Nucleus accumbens (tissue), 56 donors: ENCODE measurements at regions not wholly inside any gene's neighbourhood (a gene's known extent, or its start where the extent isn't known, plus 50 kb on each side); places are given as distances from the start of the nearest gene placed in this dataset.
"Not testable (repeated sequence)": the region's sequence is repeated elsewhere in the genome, so short reads cannot be mapped to it uniquely, and the experiment has no call there.

Experiments
- DNase-seq, 56 donors: peaks; one replicate each; lab custom pipeline; 2025; lab: John Stamatoyannopoulos, UW

DNA sequence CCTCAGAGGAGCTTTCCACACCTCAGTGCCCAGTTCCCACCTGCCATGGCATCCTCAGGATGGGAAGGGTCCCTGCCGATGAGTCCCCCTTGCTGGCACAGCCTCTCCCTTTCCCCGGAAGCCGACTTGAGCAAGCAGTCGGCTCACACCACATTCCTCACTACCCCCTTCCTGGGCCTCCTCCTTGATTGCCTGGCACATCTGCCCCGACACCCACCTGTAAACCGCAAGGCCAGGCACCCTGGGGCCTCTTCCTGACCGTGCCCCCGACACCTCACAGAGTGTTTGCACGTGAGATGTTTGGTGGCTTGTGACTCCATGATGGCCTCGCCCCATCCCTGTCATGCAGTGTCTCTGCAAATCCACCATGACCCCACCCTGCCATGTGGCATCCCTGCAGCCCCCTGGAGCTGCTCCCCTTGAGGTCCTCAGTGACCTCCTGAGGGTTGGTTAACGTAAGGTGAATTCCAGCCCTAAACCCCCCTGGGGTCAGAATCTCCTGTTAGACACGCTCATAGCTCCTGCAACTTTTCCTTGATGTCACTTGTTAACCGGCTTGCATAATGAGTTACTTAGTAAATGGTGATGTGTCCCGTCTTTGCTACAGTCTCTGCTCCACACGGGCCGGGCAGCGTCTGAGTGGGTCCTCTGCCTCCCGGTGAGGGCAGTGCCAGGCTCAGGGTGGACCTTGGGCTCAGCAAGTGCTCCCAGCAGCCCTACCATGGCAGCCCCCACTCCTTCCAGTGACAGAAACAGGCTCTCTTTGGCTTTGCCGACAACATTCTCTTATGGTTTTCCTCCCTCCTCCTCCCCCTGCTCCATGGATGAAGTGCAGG lies 115.9 kb upstream of the FRMD1 start:
- DNase-seq, result no peak

DNA sequence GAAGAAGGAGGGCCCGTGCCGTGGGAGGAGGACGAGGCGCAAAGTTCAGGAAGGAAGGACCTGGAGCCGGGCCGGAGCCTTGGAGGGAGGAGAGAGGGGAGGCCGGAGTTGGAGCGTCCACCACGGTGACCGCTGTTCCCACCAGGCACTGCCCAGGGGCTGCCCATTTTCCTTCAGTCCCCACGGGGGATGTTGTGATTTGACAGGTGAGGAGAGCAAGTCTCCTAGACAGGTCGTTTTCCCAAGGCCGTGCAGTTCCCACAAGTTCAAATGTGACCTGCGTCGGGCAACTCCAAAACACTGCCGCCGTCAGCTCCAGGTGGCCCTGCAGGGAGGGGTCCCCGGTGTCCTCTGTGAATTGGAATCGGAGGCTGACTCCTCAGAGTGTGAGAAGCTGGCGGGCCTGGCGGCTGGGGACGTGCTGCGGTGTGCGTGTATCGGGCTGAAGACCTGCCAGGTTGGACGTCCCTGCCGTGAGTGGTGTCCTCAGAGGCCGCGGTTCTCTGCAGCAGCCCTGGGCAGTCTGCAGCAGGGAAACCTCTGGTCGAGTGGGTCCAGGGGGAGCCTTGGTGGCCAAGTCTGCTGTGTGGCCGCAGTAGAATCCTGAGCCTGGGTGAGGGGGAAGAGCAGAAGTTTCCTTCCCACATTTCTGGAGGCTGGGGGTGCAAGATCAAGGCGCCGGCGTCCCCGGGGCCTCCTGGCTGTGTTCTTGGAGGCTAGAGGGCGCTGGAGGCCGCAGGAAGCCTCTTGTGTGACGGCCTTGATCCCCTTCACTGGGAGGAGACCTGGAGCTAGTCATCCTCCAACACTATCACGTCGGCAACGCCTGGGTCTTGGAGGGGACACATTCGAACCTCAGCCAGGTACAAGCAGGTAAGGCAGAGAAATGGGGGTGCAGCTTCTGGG lies 115.1 kb upstream of the FRMD1 start:
- DNase-seq, result no peak

DNA sequence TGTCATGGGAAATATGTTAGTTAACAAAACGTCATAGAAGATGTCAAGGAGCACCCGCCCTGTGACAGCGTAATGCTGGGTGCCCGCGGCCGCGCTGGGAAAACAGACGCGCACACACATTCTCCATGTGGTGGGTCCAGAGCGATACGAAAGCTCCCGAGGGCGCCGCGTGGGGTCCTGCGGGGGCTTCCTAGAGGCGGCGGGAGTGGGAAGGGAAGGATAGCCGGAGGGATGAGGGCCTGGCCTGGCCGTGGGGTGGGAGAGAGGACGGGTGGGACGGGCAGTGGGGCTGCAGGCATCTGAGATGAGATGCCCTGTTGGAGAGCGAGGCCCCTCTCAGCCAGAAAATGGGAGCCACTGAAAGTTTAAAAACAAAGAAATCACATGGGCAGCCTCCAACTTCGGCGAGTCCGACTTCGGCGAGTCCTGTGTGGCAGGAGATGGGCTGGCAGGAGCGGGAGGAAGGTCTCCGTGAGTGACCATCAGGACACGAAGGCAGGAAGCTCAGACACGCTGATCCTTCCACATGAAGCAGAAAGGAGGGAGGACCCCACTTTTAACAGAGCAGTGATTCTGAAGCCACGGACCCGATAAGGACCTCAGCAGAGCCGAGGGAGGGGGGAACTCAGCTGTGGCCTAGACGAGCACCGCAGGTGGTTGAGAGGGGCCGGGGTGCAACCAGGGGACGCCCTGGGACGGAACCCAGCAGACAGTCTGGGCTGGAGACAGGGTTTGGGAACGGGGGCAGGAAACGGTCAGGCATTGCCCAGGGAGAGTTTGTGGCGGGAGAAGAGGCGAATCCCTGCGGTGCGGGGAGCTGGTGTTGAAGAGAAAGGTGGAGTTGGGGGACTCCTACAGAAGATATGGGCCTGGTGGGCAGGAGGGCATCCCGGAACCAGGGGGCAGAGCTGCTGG lies 114.1 kb upstream of the FRMD1 start:
- DNase-seq, result no peak

DNA sequence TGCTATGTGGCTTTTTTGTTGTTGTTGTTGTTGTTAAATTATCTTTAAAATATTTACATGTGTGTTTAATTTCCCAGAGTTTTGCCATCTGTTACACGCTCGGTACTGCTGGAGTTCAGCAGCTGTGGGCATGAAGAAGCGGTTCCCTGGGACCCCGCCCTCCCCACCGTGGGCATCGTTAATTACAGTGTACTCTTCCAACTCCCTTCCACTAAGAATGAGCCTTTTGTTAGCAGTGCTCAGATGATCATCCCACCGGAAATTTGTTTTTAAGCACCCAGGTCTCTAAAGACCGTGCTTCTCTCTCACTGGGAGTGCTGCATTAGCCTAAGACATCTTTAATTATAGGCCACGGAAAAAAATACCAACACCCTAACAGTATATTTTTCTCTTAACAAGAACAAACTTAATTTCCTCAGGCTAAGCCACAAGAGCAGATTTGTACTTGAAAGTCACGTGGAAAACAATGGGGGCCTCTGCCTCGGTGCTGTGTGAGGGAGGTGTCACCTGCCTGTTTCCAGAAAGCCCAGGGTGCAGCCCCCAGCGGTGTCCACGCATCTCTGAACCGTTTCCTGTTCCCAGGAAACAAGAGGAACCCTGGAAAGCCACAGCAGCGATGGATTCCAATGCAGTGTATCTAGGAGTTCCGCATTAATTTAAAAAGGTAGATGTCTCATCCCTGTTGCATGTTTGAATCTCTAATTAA lies 113.3 kb upstream of the FRMD1 start:
- DNase-seq, result no peak

DNA sequence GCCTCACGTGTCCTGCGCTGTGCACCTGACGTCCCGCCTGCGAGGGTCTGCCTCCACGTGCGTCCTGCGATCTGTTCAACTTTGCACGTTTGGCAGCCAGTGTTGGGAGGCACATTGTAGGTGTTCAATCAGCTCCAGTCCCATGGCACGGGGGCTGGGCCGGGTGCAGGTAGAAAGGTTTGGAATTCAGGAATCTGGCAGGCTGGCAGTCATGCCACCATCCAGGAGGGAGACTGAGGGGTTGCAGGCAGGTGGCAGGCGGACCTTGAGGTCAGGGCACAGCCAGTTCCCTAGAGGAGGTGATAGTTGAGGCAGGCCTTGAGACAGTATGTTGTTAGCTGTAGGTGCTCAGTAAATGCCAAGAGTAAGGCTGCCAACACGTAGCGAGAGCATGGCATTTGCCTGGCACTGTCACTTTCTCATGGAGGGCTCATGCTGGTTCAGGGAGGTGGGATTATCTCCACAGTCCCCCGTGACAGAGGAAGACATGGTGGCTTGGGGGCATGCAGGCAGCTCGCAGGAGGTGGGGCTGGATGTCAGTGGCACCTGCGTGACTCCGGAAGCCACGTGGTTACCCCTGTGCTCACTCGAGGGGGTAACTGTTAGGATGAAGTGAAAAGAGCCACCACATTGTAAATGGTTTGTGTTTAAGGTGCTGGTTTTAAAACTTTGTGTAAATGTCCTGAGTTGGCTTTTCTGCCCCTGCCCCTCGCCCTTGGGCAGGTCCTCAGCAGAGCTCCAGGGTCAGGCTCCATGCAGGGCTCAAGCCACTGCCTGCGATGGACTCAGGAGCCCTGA lies 111.8 kb upstream of the FRMD1 start:
- DNase-seq, result no peak

GRCh38 chr6:168190014-168190405 lies 111.0 kb upstream of the FRMD1 start:
- no peak for DNase-seq

GRCh38 chr6:168189200-168190013 lies 110.4 kb upstream of the FRMD1 start:
- no peak for DNase-seq

DNA sequence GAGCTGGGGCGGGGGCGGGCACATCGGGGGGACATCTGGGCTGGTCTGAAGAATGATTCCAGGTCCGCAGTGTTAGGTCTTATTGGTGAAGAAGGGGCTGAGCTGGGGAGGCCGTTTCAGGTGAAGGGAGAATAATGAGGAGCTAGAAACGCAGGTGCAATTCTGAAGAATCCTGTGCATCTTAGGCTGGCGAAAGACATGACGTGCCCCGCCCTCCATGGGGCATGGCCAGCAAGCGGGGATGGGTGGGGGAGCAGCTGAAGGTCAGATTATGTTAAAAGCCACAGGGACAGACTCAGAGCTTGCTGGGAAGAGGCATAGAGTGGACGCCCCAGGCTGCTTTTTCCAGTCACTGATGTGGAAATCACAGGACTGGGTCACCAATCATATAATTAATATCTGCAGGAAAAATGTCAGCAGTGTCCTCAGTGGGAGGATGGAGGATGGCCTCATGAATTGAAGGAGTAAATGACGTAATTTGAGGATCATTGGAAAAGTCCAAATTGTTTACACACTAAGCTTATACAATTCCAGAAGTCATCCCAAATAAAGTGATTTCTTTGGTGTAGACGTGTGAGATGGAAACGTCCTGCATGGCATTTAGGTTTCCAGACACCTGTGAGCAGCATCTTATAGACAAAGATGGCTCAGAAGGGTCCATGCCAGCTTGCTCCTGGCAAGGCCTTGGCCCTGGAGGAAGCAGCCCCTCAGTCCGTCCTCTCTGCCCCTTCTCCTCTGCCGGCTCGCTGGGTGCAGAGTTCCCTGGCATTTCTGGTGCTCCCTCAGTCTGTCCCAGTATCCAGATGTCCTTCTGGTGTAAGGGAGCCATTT lies 109.6 kb upstream of the FRMD1 start:
- no peak for DNase-seq

DNA sequence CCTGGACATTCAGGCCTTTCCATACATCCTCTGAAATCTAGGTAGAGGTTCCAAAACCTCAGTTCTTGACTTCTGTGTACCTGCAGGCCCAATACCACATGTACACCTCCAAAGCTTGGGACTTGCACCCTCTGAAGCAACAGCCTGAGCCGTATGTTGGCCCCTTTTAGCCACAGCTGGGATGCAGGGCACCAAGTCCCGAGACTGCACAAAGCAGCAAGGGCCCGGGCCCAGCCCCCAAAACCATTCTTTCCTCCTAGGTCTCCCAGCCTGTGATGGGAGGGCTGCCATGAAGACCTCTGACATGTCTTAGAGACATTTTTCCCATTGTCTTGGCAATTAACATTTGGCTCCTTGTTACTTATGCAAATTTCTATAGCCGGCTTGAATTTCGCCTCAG lies 107.4 kb upstream of the FRMD1 start:
- no peak for DNase-seq

DNA sequence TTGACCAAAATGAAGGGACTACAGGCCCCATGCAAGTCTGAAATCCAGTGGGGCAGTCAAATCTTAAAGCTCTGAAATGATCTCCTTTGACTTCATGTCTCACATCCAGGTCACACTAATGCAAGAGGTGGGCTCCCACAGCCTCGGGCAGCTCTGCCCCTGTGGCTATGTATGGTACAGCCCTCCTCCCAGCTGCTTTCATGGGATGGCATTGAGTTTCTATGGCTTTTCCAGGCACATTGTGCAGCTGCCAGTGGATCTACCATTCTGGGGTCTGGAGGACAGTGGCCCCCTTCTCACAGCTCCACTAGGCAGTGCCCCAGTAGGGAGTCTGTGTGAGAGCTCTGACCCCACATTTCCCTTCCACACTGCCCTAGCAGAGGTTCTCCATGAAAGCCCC lies 107.0 kb upstream of the FRMD1 start:
- DNase-seq, result not testable (repeated sequence)

- no peak for DNase-seq
These were observed 105.7 kb upstream of the FRMD1 start for GRCh38 chr6:168184701-168185100.

- no peak for DNase-seq
These were observed 104.6 kb upstream of the FRMD1 start for GRCh38 chr6:168183613-168183970.

GRCh38 chr6:168182908-168183612 lies 104.0 kb upstream of the FRMD1 start:
- no peak for DNase-seq

DNA sequence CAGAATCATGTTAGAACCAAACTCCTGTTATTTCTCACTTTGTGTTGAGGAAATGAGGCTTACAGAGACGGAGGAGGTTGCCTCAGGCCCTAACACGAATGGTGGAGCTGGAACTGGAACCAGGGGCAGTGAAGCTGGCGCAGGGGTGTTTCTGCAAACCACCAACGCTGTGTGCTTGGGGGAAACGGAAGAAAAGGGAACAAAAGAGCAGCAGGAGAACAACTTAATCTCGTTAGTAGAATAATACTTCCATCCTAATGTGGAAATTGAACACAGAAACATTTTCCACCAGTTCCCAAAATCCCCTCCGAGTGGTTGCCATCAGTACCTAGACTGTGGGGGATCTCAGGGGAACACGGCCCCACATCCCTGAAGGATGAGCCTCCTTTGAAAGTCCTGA lies 103.4 kb upstream of the FRMD1 start:
- DNase-seq, result no peak

- no peak for DNase-seq
These were observed 102.9 kb upstream of the FRMD1 start for GRCh38 chr6:168181876-168182275.

GRCh38 chr6:168181316-168181715 lies 102.3 kb upstream of the FRMD1 start:
- no peak for DNase-seq

DNA sequence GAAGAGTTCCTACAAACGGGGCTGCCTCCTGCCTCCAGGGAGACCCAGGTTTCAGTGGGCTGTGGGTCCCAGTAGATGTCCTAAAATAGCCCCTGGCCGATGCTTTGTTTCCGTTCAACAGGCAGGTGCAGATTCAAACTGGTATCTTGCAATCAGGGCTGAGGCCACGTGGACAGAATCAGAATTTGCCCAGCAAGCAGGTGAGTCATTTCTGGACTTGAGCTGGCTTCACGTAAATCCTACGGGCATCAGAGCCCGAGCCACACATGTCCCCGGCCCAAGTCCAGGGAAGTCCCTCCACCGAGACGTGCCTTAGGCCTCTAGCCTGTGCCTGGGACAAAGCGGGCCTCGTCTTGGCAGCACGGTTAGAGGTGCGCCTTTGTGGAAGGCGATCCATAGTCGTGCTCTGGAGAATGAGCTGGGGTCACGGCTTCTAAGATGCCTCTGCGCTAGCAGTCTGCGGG lies 101.6 kb upstream of the FRMD1 start:
- DNase-seq, result no peak
